ENCODE measurements at regions not wholly inside any gene's neighbourhood (a gene's known extent, or its start where the extent isn't known, plus 50 kb on each side); places are given as distances from the start of the nearest gene placed in this dataset.
"Not testable (repeated sequence)": the region's sequence is repeated elsewhere in the genome, so short reads cannot be mapped to it uniquely, and the experiment has no call there.

DNA sequence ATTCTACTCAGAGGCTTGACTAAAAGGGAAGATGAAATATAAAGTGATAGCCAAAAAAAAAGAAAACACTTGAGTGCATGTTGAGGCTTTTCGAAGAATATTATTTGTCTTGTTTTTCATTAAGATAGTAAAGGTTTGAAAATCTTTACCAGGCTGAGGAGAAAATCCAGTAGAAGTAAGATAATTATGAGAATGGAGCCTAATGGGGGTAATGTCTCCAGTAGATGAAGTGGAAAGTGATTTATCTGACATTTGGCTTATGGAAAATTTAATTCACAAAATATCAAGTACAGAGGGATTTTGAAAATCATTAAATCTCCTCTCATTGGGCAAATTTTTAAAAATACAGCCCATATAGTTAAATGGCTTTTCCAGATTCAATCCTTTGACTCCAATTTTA is 274.9 kb downstream of the SPRY2 start:
- H3K4me3 ChIP-seq (ENCODE audit: low read depth, low read length, poor library complexity, severe bottlenecking), result no peak overlapping the region
- ChIA-PET CTCF (no interaction called here), POLR2A (ENCODE audit: low non-redundant PET) (no interaction called here)
- intact Hi-C loops (cut with micrococcal nuclease; ENCODE audit: unreplicated experiment), result no loop called here
- no peaks in the 10 kb centered on the region for H3K9me3 ChIP-seq (ENCODE audit: low read depth, low read length, poor library complexity, severe bottlenecking)
- H3K27ac ChIP-seq (ENCODE audit: low read depth, low read length, poor library complexity, severe bottlenecking), result no peak overlapping the region
- no TSS peak for BruUV-seq (replicated peaks)
- no peak for DNase-seq (ENCODE audit: low spot score)
- H3K27me3 ChIP-seq (replicated peaks; ENCODE audit: insufficient read depth, low read depth, low read length, poor library complexity), result no peaks in the 10 kb centered on the region
- H3K36me3 ChIP-seq (ENCODE audit: insufficient read depth, low read length, poor library complexity, severe bottlenecking), result no peaks in the 10 kb centered on the region
- TF ChIP-seq, protein P1, sequence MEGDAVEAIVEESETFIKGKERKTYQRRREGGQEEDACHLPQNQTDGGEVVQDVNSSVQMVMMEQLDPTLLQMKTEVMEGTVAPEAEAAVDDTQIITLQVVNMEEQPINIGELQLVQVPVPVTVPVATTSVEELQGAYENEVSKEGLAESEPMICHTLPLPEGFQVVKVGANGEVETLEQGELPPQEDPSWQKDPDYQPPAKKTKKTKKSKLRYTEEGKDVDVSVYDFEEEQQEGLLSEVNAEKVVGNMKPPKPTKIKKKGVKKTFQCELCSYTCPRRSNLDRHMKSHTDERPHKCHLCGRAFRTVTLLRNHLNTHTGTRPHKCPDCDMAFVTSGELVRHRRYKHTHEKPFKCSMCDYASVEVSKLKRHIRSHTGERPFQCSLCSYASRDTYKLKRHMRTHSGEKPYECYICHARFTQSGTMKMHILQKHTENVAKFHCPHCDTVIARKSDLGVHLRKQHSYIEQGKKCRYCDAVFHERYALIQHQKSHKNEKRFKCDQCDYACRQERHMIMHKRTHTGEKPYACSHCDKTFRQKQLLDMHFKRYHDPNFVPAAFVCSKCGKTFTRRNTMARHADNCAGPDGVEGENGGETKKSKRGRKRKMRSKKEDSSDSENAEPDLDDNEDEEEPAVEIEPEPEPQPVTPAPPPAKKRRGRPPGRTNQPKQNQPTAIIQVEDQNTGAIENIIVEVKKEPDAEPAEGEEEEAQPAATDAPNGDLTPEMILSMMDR (conservative IDR thresholded peaks at IDR 0.05; ENCODE audit: low read depth, low read length), result no peak
- TF ChIP-seq EZH2 (IDR thresholded peaks at IDR 0.05; ENCODE audit: borderline replicate concordance, low read depth, low read length, poor library complexity, severe bottlenecking), result no peak
- H3K4me1 ChIP-seq (ENCODE audit: insufficient read depth, low read length, poor library complexity, severe bottlenecking), result no peaks in the 10 kb centered on the region

DNA sequence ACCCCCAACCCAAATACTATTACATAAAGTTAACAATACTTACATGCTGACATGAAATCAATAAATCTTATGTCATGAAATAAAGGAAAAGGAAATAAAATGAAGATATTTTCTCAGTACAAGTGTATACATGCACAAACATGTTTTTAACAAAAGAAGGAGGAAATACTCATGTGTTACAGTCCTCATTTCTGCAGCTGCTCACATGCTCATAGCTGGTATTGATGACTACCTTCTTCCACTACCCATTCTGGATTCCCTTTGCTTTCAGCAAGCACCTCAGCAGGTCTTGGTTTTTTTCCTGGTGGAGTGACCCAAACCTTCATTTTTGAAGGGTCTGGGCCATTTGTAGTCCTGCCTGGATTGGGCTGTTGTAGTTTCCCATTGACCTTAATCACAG is 278.5 kb downstream of the SPRY2 start:
- POLR2A ChIA-PET (ENCODE audit: low non-redundant PET); H3K4me3 ChIP-seq (ENCODE audit: low read depth, low read length, poor library complexity, severe bottlenecking); H3K27ac ChIP-seq (ENCODE audit: low read depth, low read length, poor library complexity, severe bottlenecking); BruUV-seq (replicated peaks); H3K36me3 ChIP-seq (ENCODE audit: insufficient read depth, low read length, poor library complexity, severe bottlenecking); intact Hi-C loops (cut with micrococcal nuclease; ENCODE audit: unreplicated experiment); DNase-seq (ENCODE audit: low spot score); H3K9me3 ChIP-seq (ENCODE audit: low read depth, low read length, poor library complexity, severe bottlenecking); H3K4me1 ChIP-seq (ENCODE audit: insufficient read depth, low read length, poor library complexity, severe bottlenecking); CTCF ChIA-PET; H3K27me3 ChIP-seq (replicated peaks; ENCODE audit: insufficient read depth, low read depth, low read length, poor library complexity): not testable (repeated sequence)

DNA sequence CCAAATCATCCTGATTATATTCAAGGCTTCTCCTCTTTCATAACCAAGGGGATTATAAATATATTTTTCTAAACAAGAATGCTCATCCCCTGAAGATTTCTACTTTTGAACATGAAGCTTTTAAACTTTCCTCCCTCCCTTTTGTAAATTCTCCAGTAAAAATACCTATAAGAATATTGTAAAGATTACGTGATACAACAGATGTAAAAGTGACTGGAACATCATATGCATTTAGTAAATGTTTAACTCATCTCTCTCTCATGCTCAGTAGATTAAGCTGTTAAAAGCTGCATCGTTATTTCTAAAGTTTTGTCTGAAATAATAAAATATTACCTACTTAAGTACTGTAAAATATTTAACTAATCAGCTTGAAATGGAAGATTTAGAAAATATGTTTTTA is 281.1 kb downstream of the SPRY2 start:
- H3K27ac ChIP-seq (ENCODE audit: low read depth, low read length, poor library complexity, severe bottlenecking), result no peak overlapping the region
- POLR2A ChIA-PET (ENCODE audit: low non-redundant PET), result no interaction called here
- CTCF ChIA-PET, result no interaction called here
- H3K4me1 ChIP-seq (ENCODE audit: insufficient read depth, low read length, poor library complexity, severe bottlenecking), result no peaks in the 10 kb centered on the region
- intact Hi-C loops (cut with micrococcal nuclease; ENCODE audit: unreplicated experiment), result no loop called here
- no peaks in the 10 kb centered on the region for H3K27me3 ChIP-seq (replicated peaks; ENCODE audit: insufficient read depth, low read depth, low read length, poor library complexity)
- H3K36me3 ChIP-seq (ENCODE audit: insufficient read depth, low read length, poor library complexity, severe bottlenecking), result no peaks in the 10 kb centered on the region
- no peak for TF ChIP-seq EZH2 (IDR thresholded peaks at IDR 0.05; ENCODE audit: borderline replicate concordance, low read depth, low read length, poor library complexity, severe bottlenecking)
- TF ChIP-seq, protein P1 (conservative IDR thresholded peaks at IDR 0.05; ENCODE audit: low read depth, low read length), result no peak
- H3K9me3 ChIP-seq (ENCODE audit: low read depth, low read length, poor library complexity, severe bottlenecking), result no peaks in the 10 kb centered on the region
- DNase-seq (ENCODE audit: low spot score), result no peak
- no TSS peak for BruUV-seq (replicated peaks)
- no peak overlapping the region for H3K4me3 ChIP-seq (ENCODE audit: low read depth, low read length, poor library complexity, severe bottlenecking)

DNA sequence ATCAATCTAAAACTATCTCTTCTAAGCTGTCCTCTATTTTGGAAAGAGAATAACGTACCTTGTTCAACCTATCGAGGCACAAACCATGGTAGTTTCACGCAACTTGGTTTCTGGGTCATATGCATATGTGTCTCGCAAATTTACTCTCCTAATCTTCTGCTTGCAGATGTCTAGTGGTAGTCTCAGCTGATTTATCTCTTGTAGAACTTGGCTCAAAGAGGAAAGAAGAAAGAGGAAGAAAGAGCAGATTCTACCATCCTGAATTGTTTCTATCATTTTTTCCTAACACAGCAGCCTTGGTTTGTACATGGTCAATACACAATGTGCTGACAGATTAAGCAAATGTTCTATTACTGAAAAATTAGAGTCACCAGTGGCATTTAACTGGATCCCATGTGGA is 282.3 kb downstream of the SPRY2 start:
- intact Hi-C loops (cut with micrococcal nuclease; ENCODE audit: unreplicated experiment), result no loop called here
- Histone ChIP-seq H3K27me3 (replicated peaks; ENCODE audit: insufficient read depth, low read depth, low read length, poor library complexity) (no peaks in the 10 kb centered on the region), H3K4me3 (ENCODE audit: low read depth, low read length, poor library complexity, severe bottlenecking) (no peak overlapping the region), H3K36me3 (ENCODE audit: insufficient read depth, low read length, poor library complexity, severe bottlenecking) (no peaks in the 10 kb centered on the region), H3K4me1 (ENCODE audit: insufficient read depth, low read length, poor library complexity, severe bottlenecking) (no peaks in the 10 kb centered on the region), H3K27ac (ENCODE audit: low read depth, low read length, poor library complexity, severe bottlenecking) (no peak overlapping the region), H3K9me3 (ENCODE audit: low read depth, low read length, poor library complexity, severe bottlenecking) (no peaks in the 10 kb centered on the region)
- POLR2A ChIA-PET (ENCODE audit: low non-redundant PET), result no interaction called here
- DNase-seq (ENCODE audit: low spot score), result no peak
- BruUV-seq (replicated peaks), result no TSS peak
- CTCF ChIA-PET, result no interaction called here
- no peak for TF ChIP-seq EZH2 (IDR thresholded peaks at IDR 0.05; ENCODE audit: borderline replicate concordance, low read depth, low read length, poor library complexity, severe bottlenecking)
- TF ChIP-seq, protein P1 (conservative IDR thresholded peaks at IDR 0.05; ENCODE audit: low read depth, low read length), result no peak
